Neural cell (in vitro differentiated cells): ENCODE measurements at regions not wholly inside any gene's neighbourhood (a gene's known extent, or its start where the extent isn't known, plus 50 kb on each side); places are given as distances from the start of the nearest gene placed in this dataset.

Source experiments
- H2AFZ ChIP-seq: fragments of 200-600, 300-800 bp; sonication (generic), shearing (Covaris generic); 2 replicates; pipeline ENCODE4 v1.6.0; 2014; ENCODE audit warnings: low read depth, mild to moderate bottlenecking, antibody characterized with exemption, low read length, moderate library complexity
- H3F3A ChIP-seq: fragments of 200-600 bp; shearing (Covaris generic); 2 replicates; pipeline ENCODE4 v1.6.1; 2016; ENCODE audit warnings: mild to moderate bottlenecking, moderate library complexity, mixed read lengths, antibody characterized with exemption, low read length; ENCODE audit not compliant: insufficient read depth, poor library complexity, severe bottlenecking
- H3K27ac ChIP-seq: fragments of 200-600, 300-800 bp; sonication (generic), shearing (Covaris generic); 2 replicates; pipeline ENCODE4 v1.5.1; 2014; ENCODE audit warnings: mild to moderate bottlenecking, low read length, moderate library complexity
- H3K27me3 ChIP-seq: fragments of 300-800, 200-600 bp; sonication (generic), shearing (Covaris generic); 2 replicates; pipeline ENCODE4 v1.6.0; 2014; ENCODE audit warnings: mild to moderate bottlenecking, low read depth, low read length, moderate library complexity; ENCODE audit not compliant: insufficient read depth
- H3K36me3 ChIP-seq: fragments of 300-800, 200-600 bp; sonication (generic), shearing (Covaris generic); 2 replicates; pipeline ENCODE4 v1.5.1; 2014; ENCODE audit warnings: mild to moderate bottlenecking, antibody characterized with exemption, low read length, moderate library complexity; ENCODE audit not compliant: insufficient read depth
- H3K4me2 ChIP-seq: fragments of 300-800, 200-600 bp; sonication (generic), shearing (Covaris generic); 2 replicates; pipeline ENCODE4 v1.6.0; 2014; ENCODE audit warnings: mild to moderate bottlenecking, low read length
- H3K4me3 ChIP-seq: fragments of 300-800, 200-600 bp; sonication (generic), shearing (Covaris generic); 2 replicates; pipeline ENCODE4 v1.5.1; 2014; ENCODE audit warnings: mild to moderate bottlenecking, low read length, moderate library complexity
- H3K79me2 ChIP-seq: fragments of 200-600 bp; shearing (Covaris generic); replicated peaks from 2 replicates; pipeline ENCODE4 v1.6.0; 2014; ENCODE audit warnings: mild to moderate bottlenecking, low read length, moderate library complexity; ENCODE audit not compliant: insufficient read depth
- H3K9ac ChIP-seq: fragments of 300-800, 200-600 bp; sonication (generic), shearing (Covaris generic); 2 replicates; pipeline ENCODE4 v1.6.1; 2016; ENCODE audit warnings: mild to moderate bottlenecking, low read length, mixed read lengths
- H3K9me2 ChIP-seq: fragments of 200-600 bp; shearing (Covaris generic); 2 replicates; pipeline ENCODE4 v1.6.1; 2016; ENCODE audit warnings: mild to moderate bottlenecking, low read length, mixed read lengths; ENCODE audit not compliant: insufficient read depth
- H3K9me3 ChIP-seq: fragments of 200-600, 300-800 bp; sonication (generic), shearing (Covaris generic); 2 replicates; pipeline ENCODE4 v1.6.1; 2016; ENCODE audit warnings: mild to moderate bottlenecking, mixed run types, low read length, moderate library complexity, mixed read lengths
- H4K20me1 ChIP-seq: fragments of 200-600 bp; shearing (Covaris generic); 2 replicates; pipeline ENCODE4 v1.6.1; 2016; ENCODE audit warnings: mild to moderate bottlenecking, mixed run types; ENCODE audit not compliant: insufficient read depth
- CTCF ChIP-seq: fragments of 450-650 bp; IDR thresholded peaks from 2 replicates; pipeline ENCODE4 v1.5.1; 2014; ENCODE audit warnings: antibody characterized with exemption, mild to moderate bottlenecking, moderate library complexity; ENCODE audit not compliant: poor library complexity, severe bottlenecking
- EP300 ChIP-seq: fragments of 450-650 bp; conservative IDR thresholded peaks from 2 replicates; pipeline ENCODE4 v1.6.1; 2014; ENCODE audit warnings: antibody characterized with exemption, mild to moderate bottlenecking, moderate library complexity; ENCODE audit not compliant: poor library complexity, severe bottlenecking
- EZH2 ChIP-seq: fragments of 200-600, 300-800 bp; shearing (Covaris generic), sonication (generic); IDR thresholded peaks from 2 replicates; pipeline ENCODE4 v1.6.1; 2014; ENCODE audit warnings: antibody characterized with exemption, low read length, borderline replicate concordance, mild to moderate bottlenecking; ENCODE audit not compliant: insufficient read depth, poor library complexity, severe bottlenecking
- MXI1 ChIP-seq: fragments of 450-650 bp; conservative IDR thresholded peaks from 2 replicates; pipeline ENCODE4 v1.6.1; 2014; ENCODE audit warnings: antibody characterized with exemption, mild to moderate bottlenecking; ENCODE audit not compliant: poor library complexity, severe bottlenecking
- POLR2AphosphoS5 ChIP-seq: IDR thresholded peaks from 2 replicates; pipeline ENCODE4 v1.6.1; 2012
- RAD21 ChIP-seq: fragments of 450-650 bp; conservative IDR thresholded peaks from 2 replicates; pipeline ENCODE4 v1.6.1; 2014; ENCODE audit warnings: antibody characterized with exemption, mild to moderate bottlenecking, moderate library complexity
- REST ChIP-seq: IDR thresholded peaks from 2 replicates; pipeline ENCODE4 v1.6.1; 2012; ENCODE audit warnings: borderline replicate concordance
- SMC3 ChIP-seq: fragments of 450-650 bp; conservative IDR thresholded peaks from 2 replicates; pipeline ENCODE4 v1.6.1; 2014; ENCODE audit warnings: antibody characterized with exemption, mild to moderate bottlenecking, moderate library complexity; ENCODE audit not compliant: poor library complexity
- TAF1 ChIP-seq: IDR thresholded peaks from 2 replicates; pipeline ENCODE4 v1.6.1; 2012; ENCODE audit warnings: low read depth

DNA sequence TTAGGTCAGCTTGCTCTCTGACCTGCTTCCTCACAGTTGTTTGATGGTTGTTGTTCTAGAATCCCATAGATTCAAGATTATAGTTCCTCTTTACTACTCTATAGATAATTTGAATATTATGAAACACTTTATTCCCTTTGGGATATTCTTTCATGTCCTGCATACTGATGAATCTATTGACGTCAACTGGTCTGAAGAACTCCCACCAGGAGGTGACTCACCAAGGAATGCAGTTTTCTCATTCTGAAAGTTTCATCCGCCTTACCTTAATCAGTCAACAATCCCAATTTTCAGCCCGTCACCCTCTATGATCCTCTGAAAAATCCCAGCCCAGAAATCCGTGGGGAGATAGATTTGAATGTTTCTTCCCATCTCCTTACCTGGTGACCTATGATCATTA is 834.1 kb upstream of the PRMT6 start:
- no peaks in the 10 kb centered on the region for H3K79me2 ChIP-seq
- H3K27me3 ChIP-seq, result no peaks in the 10 kb centered on the region
- H3K9me3 ChIP-seq, result no peaks in the 10 kb centered on the region
- H3K27ac ChIP-seq, result no peak overlapping the region
- H3F3A ChIP-seq, result no peaks in the 10 kb centered on the region
- no peak overlapping the region for H3K4me3 ChIP-seq
- no peaks in the 10 kb centered on the region for H3K36me3 ChIP-seq
- H3K9me2 ChIP-seq, result no peaks in the 10 kb centered on the region
- H3K4me2 ChIP-seq, result no peak overlapping the region
- H2AFZ ChIP-seq, result no peak overlapping the region
- no peaks in the 10 kb centered on the region for H4K20me1 ChIP-seq
- H3K9ac ChIP-seq, result no peak overlapping the region
- TF ChIP-seq RAD21 (no peak), REST (no peak), CTCF (no peak)

DNA sequence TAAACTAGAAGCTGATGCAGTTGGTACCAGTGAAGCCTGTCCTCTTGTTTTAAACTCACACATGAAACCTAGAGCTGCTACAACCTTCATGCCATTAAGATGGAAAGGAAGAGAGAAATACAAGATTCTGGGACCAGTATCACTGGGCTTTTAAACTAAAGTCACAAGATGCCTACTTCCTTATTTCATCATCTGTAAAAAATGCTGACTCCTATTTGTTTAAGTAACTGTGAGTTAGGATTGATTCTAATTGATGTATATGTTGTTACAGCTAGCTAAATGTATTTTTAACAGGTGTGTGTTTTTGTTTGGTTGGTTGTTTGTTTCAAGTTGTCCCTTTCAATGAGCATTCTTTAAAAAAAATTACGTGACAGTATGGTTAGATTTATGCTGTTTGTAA is 833.3 kb upstream of the PRMT6 start:
- Histone ChIP-seq H4K20me1 (no peaks in the 10 kb centered on the region), H3K9me3 (no peaks in the 10 kb centered on the region), H3K4me3 (no peak overlapping the region), H3K79me2 (no peaks in the 10 kb centered on the region), H3K27ac (no peak overlapping the region), H3K27me3 (no peaks in the 10 kb centered on the region), H2AFZ (no peak overlapping the region), H3K9ac (no peak overlapping the region), H3K4me2 (no peak overlapping the region), H3K36me3 (no peaks in the 10 kb centered on the region), H3F3A (no peaks in the 10 kb centered on the region), H3K9me2 (no peaks in the 10 kb centered on the region)
- no peak for TF ChIP-seq SMC3

DNA sequence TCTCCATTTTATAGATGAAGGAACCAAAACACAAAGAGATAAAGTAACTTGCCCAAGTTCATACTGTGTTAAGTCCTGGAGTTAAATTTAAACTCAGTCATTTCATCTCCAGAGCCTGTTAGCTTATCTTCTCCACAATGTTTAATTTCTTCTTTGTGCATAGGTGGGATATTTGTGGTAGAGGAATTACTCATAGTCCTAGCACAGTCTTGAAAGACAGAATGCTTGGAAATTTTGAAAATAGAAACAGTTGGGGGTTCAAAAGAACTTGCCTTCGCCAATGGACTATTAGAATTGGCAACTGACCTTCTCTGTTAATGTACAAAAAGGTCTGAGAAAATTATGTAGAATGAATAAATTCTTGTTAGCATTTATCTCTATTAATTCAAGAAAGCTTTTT is 832.0 kb upstream of the PRMT6 start:
- no peaks in the 10 kb centered on the region for H3K79me2 ChIP-seq
- H3K27ac ChIP-seq, result no peak overlapping the region
- TF ChIP-seq RAD21 (no peak), EZH2 (no peak), EP300 (no peak), CTCF (no peak), TAF1 (no peak), MXI1 (no peak), SMC3 (no peak), REST (no peak), POLR2AphosphoS5 (no peak)
- H3K9ac ChIP-seq, result no peak overlapping the region
- no peak overlapping the region for H3K4me3 ChIP-seq
- H3K4me2 ChIP-seq, result no peak overlapping the region
- no peaks in the 10 kb centered on the region for H3F3A ChIP-seq
- H4K20me1 ChIP-seq, result no peaks in the 10 kb centered on the region
- no peaks in the 10 kb centered on the region for H3K9me3 ChIP-seq
- no peaks in the 10 kb centered on the region for H3K27me3 ChIP-seq
- H3K9me2 ChIP-seq, result no peaks in the 10 kb centered on the region
- no peaks in the 10 kb centered on the region for H3K36me3 ChIP-seq
- H2AFZ ChIP-seq, result no peak overlapping the region
